Activated CD8-positive, alpha-beta memory T cell treated with anti-CD3 and anti-CD28 coated beads for 1 hour (primary cell): ENCODE measurements at regions not wholly inside any gene's neighbourhood (a gene's known extent, or its start where the extent isn't known, plus 50 kb on each side); places are given as distances from the start of the nearest gene placed in this dataset.

Experiments used
- DNase-seq, 2 donors: peaks; one replicate each; pipeline ENCODE4 v3.0.0-alpha.2; 2020; ENCODE audit warnings: low read depth in 1 of 2; ENCODE audit errors: extremely low read depth in 1 of 2

DNA sequence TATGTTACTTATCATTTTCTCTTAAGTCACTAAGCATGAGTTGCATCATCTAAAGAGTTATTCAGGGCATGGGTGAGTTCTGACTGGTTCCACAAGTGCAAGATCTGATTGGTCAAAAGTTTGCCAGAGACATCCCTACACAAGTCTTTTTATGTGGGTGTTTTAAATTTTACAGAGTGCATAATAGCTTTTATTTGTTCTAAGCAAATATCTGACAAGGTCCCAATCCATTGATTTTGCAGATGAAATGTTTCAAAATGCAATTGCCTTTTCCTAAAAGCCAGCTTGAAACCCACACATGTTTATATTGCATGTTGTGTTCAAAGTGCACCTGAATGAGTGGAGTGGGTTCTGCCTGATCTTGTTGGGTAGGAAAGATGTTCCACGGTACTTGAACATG is 101.7 kb upstream of the PAX6 start:
- no peak for DNase-seq

DNA sequence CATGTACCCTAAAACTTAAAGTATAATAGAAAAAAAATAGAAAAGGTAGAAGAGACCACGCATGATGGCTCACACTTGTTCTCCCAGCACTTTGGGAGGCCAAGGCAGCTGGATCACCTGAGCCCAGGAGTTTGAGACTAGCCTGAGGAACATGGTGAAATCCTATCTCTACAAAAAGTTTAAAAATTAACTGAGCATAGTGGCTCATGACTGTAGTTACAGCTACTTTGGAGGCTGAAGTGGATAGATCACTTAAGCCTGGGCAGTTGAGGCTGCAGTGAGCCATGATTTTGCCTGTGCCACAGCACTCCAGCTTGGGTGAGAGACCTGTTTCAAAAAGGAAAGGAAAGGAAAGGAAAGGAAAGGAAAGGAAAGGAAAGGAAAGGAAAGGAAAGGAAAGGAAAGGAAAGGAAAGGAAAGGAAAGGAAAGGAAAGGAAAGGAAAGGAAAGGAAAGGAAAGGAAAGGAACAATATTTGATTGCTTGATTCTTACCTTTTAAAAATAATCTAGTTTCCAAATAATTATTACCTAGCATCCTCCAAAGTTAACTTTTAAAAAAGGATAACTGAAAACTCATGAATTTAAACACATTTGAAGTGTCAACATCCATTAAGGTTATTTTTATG is 99.9 kb upstream of the PAX6 start:
- DNase-seq: no peak

DNA sequence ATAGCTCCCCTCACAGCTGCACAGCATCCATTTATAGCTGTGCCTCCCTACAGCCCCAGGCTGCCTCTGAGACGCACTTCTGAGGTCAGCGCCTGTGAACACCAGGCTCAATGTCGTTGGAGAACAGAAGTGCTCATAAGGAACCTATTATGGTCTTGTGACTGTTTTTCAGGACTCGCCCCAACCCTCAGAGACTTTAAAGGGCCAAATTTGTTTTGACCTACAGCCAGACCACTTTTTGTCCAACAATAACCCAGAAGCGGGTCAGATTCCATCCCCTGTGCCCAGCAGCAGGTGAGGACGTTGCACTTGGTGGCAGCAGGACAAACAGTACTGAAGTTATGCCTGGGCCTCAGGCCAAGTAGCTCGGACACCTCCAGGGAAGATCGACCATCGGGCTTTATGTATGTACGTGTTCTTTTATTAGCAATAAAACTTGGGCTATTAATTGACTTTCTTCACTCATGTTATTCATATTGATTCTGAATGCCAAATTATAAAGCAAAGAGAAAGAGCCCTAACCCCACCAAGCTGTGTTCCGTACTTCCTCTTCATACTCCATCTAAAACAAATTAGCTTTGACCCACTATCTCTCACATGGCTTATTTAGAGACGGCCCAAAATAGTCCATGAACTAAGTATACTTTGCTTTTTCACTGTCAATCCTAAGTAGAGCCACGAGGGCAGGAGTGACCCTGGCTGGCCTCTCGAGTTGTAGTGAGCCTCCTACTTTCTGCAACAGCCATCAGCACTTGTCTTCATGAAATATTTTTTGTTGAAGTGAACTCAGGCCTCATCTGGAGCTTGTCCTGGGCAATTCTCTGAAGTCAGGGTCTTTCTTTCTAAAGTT is 92.3 kb upstream of the PAX6 start:
- no peak for DNase-seq

DNA sequence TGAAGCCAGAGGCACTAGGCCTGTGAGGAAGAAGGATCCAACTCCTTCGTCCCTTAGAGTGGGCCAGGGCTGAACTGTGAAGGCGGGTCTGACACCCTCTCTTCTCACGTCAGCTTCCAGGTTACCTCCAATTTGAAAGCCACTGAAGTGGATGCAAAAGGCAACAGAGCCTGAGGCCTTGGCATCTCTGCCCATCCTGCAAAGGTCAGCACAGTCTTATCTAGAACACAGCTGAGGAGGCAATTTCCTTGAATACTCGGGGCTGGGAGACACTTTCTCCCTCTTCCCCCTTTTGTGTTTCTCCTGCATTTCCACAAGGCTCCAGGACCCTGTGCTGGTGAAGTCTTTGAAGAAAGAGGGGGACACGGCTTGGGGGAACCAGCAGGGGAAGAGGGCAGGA is 91.6 kb upstream of the PAX6 start:
- DNase-seq: no peak

DNA sequence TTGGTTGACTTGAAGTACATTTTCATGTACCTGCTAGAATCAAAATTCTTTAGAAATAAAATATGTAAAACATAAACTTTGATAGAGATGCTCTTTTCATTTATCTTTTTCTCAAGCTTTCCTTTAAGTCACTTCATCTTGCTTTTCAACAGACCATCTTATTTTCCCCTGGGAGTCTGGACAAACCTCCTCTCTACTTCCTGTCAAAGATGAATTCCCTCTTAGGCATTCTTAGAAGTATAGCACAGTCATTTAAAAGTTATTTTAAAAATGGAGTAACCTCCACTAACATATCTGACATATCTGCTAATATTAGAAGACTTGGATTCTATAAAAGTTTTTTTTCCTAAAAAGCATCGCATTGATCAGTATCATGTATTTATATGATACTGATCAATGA is 84.8 kb upstream of the PAX6 start:
- DNase-seq: no peak

DNA sequence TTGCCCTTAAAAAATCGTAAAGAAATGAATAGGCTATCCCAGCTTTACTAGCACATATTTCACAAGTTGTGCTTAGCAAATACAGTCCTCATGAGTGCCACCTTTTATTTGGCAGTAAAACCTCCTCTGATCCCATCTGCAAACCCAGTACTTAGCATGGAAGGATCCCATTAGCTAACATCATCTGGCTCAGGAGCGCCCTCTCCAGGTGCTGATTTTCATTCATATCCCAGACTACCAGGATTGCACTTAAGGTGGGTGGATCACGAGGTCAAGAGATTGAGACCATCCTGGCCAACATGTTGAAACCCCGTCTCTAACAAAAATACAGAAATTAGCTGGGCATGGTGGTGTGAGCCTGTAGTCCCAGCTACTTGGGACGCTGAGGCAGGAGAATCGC is 76.1 kb upstream of the PAX6 start:
- DNase-seq: no peak

DNA sequence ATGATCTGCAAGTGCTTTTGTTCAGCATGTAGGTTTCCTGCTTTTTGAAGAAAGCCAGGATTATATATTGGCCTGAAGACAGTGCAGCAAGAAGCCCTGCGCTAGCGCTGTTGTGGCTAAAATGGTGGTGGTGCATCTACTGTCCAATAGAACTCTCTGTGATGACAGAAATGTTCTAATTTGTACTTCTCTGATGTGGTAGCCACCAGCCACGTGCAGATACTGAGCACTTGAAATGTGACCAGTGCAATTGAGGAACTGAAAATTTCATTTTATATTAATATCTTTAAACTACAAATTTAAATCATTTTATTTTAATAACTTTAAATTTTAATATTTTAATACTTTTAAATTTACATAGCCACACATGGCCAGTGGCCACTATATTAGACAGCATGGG is 73.0 kb upstream of the PAX6 start:
- no peak for DNase-seq

DNA sequence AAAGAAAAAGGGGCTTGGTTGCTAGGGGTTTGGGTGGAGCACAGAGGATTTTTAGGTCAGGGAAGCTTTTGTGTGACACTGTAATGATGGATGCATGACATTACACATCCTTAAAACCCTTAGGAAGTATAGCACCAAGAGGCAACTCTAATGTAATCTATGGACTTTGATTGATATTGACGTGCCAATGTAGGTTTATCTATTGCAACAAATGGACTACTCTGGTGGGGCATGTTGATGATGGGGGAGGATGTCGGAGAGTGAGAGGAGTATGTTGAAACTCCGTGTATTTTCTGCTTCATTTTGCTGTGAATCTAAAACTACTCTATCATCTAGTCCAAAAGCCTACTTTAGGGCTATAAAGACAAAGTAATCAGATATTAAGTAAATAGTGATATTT is 72.3 kb upstream of the PAX6 start:
- DNase-seq: no peak

DNA sequence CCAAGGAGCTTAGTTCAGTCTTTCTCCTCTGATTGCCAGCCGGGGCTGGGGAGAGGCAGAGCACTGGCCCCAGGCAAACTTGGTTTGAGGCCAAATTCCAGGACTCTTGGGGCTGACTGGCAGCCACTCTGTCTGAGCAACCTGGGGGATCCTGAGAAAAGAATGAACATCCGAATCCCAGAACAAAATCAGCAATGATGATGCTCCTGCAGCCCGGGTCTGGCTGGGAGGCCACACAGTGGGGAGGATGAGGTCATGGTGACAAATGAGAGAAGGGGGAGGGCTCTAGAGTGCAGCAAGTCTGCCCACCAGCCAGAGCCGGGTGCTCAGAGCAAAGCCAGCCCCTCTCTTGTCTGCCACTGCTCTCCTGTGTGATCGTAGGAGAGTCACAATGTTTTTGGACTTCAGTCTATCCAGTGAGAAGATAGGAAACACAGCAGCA is 71.8 kb upstream of the PAX6 start:
- DNase-seq: no peak

DNA sequence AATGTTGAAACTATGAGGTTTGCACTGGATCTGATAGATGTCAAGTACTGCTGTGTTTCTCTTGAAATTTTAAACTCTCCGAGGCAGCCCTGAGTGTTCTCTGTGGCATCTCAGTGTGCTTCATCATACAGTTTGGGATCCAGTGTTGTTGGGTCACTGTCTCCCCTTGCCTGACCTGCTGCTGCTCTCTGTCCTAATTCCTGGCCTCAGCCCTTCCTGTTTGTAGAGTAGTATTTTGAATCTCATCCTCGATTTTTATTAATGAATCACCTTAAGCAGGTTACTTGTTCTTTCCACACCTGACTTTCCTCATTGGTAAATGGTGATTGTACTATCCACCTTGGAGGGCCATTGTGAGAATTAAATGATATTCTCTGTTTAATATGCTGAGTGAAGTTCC is 70.7 kb upstream of the PAX6 start:
- no peak for DNase-seq

DNA sequence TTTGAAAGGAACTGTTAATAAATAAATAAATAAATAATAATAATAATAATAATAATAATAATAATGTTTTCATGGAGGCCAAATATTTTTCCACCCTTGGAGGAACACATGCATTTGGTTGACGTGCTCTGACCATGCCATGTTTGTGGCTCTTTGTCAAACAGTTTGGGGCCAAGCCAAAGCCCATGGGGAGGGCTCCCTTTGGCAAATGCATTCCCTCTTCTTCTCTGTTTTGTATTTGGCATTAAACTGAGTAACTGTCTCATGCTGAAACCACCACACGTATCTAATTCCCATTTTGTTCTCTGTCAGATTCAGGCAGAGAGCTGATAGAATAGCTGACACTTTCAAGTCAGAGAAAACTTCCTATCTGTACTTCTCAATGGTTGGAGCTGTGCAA is 68.6 kb upstream of the PAX6 start:
- DNase-seq: no peak

DNA sequence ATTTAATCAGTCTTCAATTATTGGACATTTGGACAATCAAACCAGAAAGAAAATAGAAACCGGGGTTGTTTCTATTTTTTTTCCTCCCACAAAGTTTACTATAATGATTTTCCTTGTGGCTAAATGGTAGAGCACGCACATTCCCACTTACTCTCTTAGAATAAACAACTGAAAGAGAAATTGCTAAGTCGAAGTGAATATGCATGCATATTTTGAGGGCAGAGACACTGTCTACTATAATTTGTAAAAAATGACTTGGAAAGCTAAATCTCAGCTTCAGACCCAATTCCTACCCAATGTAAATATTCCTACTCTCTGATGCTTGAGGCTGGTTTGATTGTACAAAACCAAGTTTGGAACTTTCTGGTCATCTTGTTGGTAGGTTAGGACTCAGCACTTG is 66.7 kb upstream of the PAX6 start:
- no peak for DNase-seq

DNA sequence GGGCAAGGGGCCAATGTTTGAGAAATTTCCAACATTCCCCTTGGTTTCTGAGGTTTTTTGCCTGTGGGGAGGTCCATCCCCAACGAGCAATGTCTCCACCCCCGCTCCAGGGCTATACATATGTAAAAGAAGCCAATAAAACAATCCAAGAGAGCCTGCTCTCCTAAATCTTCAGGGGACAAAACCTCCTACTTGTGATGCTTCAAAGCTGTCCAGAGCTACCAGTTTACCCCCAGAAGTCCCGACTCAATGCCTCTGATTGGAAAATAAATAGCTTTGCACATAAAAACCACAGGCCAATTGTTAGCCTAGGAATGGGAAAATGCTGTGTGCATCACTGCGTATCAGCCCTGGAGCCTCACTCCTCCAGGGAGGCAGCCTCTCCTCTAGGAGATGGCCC is 66.0 kb upstream of the PAX6 start:
- DNase-seq: no peak

DNA sequence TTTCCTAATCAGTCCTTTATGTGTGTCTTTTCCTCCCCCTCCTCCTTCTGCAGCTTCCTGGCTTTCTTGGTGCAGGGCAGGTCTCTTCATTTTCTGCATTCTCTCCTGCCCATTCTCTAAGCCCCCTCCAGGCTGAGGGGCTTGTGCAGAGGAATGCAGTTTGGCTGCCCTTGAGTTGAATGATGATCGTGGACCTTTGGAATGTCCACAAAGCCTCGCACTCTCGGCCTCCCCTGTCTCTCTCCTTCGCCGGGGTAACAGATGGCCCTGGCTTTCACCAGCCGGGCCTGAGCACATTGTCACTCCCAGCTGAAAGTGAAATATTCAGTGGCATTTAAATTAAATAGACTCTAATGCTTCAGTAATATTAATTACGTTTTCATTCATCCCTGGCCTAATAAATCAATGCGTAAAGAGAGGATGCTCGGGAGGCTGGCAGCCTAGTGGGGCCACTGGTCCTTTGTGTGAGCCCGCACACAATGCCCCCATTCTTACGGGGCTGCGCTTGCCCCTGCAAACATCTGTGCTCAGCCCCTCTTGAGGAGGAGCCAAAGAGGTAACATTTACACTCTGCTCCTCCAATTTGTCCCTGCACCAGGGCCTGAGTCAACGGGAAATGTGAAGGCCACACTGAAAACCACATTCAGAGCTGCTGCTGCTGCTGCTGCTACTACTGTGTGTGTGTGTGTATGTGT is 64.9 kb upstream of the PAX6 start:
- no peak for DNase-seq

DNA sequence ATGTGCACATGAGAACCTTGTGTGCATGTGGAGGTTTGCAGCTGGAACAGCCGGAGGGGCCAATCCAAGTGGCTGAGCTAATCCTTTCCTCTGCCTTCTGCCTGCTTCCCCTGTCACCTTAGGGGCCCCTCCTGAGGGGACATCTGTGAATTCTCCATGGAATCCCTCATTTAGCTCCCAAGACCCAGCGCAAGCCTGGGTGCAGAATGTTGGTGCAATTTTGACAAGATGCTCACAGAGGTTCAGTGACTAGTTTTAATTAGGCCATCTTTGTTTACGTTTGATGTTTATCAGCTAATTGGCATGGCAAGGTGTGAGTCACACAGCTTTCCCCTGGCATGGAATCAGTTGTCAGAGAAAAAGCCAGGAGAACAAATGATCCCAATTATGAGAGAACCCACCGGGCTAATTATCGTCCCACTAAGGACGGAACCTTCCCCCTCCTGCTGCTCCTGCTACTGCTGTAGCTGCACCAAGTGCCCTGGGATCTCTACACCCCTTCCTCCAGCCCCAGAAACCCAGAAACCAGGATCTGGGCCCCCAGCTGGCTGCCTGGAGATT is 63.6 kb upstream of the PAX6 start:
- no peak for DNase-seq

DNA sequence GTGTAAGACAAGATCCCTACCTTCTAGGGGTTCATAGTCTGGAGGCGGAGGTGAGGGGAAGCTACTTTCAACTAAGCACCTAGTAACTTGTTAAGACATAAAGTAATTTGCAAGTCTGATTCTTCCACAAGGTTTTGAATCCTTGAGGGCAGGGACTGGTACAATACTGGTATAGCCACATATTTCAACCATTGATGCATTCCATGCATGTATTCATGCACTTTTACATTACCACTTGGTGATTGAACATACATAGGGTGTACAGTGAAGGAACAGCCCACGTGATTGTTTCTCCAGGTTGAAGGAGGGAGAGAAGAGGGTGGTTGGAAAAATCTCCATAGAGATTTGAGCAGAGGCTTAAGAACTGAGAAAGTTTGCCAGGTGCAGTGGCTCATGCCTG is 62.0 kb upstream of the PAX6 start:
- no peak for DNase-seq

DNA sequence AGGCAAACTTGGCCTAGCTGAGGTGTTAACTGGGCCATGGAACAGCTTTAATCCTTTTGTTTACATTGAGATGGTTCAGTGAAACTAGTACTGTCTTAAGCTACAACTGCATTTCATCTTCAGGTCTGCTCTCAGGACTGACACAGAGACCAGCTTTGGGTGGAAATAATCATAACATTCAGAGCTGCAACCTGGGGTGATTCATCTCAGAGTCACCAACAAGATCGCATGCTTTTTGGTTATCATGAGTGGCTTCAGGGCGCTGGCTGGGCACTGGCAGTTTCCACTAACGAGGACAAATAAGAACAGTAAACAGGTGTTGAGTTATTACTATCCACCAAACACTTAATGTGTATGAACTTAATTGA is 60.9 kb upstream of the PAX6 start:
- no peak for DNase-seq

DNA sequence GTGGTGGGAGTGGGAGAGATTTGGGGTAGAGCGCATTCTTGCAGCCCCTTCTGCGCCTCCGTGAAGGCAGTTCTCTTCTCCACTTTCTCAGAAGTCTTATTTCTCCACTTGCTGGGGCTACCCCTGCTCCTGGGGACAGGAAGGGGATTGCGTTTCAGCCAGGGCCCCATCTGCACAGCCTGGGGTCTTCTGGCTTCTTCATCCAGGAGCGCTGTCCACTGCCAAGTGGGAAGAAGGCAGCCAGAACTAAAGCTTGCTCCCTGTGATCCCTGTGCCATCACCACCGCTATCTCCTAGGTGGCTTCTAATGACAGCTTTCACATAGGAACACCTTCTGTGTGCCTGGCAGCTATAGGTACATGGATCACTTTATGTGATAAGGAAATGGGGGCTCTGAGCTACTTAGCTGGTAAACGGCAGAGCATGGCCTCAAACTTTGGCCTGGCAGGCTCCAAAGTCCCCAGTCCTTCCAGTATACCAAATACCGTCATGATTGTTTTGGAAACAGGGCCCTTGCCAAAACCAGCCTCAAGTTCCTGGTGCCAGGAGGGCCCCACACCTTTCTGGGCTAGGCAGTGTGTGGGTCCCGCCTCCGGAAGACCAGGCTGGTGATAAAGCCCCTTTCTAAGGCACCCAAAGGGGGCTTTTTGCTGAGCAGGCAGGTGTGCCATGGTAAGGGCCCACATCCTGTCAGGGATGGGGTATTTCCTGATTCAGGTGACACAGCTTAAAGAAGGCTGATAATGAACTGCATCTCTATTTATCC is 60.4 kb upstream of the PAX6 start:
- no peak for DNase-seq

DNA sequence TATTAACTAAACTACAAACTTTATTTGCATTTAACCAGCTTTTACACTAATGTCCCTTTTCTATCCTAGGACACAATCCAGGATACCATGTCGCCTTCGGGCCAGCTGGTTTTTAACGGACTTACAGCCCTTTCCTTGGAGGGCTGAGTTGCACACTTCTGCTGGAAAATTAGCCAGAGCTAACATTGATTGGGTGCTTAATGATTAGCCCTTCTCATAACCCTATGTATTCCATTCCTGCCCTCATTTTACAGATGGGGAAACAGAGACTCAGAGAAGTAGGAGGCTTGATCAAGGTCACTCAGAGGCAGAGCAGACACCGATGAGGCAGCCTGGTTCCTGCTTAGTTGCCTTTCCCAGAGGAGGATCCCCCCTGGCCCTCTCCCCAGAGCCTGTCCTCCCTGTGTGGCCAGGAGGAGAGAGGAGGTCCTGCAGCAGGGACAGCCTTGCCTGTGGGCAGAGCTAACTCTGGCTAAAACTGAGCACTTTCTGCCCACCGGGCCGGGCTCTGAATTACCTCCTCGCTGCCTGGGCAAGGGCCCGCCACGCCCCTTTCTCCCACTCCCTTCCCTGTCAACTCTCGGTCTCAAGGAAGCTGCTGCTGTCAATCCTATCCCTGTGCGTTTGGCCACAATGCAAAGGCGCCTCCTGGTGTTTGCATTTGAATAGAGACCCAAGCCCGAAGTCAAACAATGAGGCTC is 59.6 kb upstream of the PAX6 start:
- DNase-seq: no peak

DNA sequence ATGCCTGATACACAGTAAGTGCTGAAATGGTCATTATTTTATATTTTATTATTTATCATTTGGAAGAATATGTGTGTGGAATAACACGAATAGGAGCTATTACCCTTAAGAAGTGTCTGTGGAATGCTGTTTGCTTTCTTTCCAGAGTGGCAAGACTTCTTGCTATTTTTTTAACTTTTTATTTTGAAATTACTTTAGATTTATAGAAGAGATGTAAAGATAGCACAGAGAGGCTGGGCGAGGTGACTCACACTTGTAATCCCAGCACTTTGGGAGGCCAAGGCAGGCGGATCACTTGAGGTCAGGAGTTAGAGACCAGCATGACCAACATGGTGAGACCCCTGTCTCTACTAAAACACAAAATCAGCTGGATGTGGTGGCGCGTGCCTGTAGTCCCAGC is 58.9 kb upstream of the PAX6 start:
- no peak for DNase-seq
